Fibroblast of the conjunctiva (primary cell): ENCODE measurements at regions not wholly inside any gene's neighbourhood (a gene's known extent, or its start where the extent isn't known, plus 50 kb on each side); places are given as distances from the start of the nearest gene placed in this dataset.
"Not testable (repeated sequence)": the region's sequence is repeated elsewhere in the genome, so short reads cannot be mapped to it uniquely, and the experiment has no call there.

Experiments used
- DNase-seq: peaks from one replicate; pipeline ENCODE4 v3.0.0-alpha.2; 2010; ENCODE audit warnings: low read depth

DNA sequence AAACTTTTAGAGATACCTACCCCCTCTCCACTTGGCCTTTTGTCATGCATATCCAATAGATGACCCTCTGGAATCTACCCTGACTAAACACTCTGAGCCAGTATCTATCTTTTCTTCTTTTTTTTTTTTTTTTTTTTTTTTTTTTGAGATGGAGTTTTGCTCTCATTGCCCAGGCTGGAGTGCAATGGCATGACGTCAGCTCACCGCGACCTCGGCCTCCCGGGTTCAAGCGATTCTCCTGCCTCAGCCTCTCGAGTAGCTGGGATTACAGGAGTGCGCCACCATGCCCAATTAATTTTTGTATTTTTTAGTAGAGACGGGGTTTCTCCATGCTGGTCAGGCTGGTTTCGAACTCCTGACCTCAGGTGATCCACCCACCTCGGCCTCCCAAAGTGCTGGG lies 50.8 kb upstream of the GRIN2B start:
- DNase-seq, result not testable (repeated sequence)

DNA sequence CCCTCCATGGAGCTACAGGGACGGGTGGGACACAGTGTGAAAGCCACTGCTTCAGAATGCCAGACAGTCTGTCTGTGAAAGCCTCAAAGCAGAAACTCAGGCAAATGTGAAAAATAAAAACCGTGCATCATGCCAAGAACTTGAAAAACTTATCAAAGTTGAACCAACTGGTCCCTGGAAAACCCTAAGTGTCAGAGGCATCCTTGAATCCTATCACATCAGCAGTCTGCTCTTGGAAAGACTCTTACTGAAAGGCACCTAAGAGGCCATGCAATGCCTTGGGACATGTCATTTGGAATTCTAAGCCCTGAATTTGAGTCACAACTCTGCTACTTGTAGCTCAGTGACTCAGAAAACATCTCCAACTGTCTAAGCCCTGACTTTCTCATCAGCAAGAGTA lies 62.4 kb upstream of the GRIN2B start:
- DNase-seq, result no peak

DNA sequence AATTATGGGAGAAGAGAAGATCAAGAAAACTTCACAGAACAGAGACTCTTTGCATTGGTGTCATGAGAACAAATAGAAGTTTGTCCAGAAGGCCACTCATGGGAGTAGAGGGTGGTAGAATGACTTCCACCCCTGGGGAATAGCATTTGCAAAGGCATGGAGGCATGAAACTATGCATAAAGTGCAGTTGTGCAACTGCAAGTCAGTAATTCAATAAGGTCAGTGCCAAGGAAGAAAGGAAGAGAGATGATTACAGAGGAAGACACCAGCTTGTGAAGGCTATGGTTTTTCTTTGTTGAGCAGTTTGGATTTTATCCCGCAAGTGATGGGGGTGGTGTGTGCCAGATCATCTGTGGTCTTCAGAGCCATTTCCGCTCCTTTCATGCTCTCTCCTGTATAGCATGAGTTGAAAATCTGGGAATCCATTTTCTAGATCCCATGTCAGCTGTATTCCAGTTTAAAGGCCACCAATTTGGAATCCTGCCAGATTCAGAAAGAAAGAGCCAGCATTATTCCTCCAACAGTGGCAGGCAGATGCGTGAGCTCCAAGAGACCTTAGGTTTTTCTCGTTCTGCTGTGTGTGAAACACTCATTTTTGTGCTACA lies 67.6 kb upstream of the GRIN2B start:
- DNase-seq, result no peak

DNA sequence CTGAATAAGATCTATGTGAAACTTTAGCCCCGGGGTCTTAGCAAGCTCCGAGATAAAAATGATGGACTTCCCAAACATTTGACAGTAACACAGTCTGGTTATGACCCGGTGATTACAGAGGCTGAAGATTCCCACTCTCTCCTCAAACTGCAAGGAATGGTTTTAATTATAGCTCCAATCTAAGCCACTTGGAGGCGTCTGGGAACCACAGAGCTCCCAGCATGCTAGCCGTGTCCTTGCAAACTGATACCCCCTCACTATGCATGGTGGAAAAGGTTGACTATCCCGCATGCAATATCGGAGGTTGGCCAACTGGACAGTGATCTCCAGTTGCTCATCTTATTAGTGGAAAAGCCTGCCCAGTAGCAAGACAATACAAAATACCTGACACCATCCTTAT lies 76.5 kb upstream of the GRIN2B start:
- DNase-seq, result no peak

DNA sequence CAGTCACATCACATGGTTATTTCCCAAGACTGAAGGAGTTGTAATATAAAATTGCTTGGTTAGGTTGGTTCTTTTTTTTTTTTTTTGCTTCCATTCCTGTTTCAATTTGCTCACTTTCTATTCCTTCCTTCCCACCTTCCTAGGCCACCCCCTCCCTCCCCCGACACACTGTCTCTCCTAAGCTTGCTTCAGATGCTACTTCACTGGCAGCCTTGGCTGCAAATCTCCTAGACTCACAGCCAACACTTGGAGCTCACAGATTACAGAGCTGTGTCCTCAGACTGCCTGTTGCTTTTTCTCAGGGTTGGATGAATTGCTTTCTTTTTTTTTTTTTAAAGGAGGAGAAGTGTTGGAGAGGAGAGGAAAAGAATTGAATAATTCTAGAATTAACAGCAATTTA lies 77.3 kb upstream of the GRIN2B start:
- DNase-seq, result no peak

DNA sequence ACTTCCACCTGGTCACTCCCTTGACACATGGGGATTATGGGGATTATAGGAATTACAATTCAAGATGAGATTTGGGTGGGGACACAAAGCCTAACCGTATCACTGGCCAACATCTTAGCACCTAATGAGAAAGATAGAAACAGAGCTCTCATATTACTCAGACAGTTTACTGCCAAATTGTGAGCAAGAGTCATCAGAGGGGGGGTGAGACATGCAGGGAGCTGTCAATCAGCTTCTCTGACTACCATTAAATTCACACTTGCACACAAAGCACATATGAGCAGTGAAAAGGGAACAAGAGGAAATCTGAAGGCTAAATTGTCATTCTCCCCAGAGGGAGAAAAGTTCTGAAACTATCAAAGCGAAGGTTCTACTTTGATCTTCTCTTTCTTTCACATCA lies 78.1 kb upstream of the GRIN2B start:
- DNase-seq, result no peak

DNA sequence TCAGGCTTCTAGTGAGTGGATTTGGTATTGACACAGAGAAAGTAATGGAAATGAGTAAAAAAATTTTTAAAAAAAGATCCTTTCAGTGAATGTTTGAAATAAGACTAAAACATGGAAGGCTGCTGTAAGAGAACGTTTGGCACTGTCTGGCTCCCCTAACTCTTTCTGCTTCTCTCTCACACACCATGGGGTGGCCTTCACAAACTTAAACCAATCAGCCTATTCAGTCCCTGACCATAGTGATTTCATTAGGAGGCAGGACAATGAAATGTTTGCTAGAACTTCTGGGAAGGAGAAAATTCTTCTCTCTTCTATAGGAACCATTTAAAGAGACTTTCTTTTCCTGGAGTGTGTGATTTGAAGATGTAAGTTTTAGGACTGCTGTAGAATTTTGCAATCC lies 84.2 kb upstream of the GRIN2B start:
- DNase-seq, result no peak

DNA sequence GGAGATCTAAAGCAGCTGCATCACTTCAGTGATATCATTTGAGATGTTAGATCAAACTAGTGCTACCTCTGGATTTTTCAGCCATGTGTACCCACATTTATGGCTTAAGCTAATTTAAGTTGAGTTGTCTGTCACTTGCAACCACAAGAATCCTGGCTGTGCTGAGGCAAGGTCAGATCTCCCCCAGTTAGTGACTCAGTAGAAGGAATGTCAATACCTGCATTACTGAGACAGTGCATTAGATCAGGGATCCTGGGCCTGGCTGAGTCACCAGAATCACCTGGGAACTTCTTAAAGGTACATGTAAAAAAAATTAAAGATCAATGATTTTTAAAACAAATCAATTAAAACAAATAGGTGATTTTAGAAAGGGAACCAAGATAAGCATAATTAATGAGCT lies 84.6 kb upstream of the GRIN2B start:
- no peak for DNase-seq

DNA sequence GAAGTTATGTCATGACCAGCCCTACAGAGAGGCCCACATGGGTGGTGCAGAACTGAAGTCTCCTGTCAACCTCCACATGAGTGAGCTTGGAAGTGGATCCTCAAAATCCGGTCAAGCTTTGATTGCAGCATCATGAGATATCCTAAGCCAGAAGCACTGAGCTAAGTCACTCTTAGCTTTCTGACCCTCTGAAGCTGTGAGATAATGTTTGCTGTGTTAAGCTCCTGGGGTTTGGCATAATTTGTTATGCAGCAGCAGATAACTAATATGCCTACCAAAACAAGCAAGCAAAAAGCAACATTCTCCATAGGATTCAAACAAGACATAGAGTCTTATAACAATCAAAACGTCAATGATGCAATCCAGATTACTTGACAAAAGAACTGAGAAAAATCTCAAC lies 87.6 kb upstream of the GRIN2B start:
- no peak for DNase-seq

DNA sequence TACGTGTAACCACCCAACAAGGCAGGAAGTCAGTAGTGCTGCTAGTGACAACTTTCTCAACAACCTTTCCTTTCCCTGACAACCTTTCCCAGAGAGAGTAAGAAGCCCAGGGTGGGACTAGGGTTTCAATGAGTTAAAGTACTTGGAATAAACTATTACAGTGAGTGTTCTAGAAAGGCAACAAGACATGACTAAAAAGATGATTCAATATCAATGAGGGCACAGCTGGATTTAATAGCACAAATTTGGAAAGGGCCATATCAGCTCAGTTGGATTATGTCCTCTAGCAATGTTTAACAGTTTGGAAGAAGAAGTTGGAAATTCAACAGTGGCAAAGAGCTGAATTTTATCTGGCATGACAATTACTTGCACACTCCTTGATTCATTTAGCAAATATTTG lies 90.4 kb upstream of the GRIN2B start:
- DNase-seq, result no peak

DNA sequence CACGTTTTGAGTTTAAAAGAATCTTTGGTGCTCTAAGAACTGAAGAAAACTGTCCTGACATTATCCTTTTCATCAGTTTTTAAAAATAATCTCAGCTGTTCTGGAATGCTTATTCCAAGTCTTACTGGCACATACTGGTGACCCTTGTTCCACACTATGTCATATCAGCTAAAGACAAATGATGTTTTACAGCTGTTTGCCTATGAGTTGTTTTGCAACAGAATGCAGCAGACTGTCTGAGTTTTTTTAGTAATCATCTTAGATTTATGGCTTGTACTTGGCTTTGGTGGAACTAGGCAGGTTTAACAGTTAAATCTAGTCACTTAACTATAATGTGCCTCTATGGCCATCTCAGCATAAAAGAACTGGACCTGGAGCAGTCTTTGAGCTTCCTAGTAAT lies 91.6 kb upstream of the GRIN2B start:
- DNase-seq, result no peak

DNA sequence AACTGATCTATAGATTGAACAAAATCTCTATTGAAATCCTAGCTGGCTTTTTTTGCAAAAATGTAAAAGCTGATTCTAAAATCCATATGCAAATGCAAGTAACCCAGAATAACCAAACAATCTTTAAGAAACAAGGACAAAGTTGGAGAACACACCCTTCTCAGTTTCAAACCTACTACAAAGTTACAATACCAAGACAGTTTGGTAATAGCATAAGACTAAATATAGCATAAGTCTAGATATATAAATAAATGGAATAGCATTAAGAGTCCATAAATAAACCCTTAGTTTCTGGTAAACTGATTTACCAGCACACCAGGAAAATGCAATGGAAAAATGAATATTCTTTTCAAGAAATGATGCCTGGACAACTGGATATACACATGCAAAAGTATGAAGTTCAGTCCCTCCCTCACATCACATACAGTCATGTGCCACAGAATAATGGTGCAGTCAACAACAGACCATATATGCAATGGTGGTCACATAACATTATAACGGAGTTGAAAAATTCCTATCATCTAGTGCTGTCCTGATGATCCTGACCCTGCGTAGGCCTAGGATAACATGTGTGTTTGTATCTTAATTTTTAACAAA lies 94.5 kb upstream of the GRIN2B start:
- no peak for DNase-seq

DNA sequence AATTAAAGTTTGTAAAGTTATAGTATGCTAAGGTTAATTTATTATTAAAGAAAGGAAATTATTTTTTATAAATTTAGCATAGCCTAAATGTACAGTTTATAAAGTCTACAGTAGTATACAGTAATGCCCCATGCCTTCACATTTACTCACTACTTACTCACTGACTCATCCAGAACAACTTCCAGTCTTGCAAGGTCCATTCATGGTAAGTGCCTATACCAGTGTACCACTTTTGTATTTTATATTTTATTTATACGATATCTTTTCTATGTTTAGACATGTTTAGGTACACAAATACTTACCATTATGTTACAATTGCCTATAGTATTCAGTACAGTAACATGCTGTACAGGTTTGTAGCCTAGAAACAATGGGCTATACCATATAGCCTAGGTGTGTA lies 95.1 kb upstream of the GRIN2B start:
- no peak for DNase-seq

DNA sequence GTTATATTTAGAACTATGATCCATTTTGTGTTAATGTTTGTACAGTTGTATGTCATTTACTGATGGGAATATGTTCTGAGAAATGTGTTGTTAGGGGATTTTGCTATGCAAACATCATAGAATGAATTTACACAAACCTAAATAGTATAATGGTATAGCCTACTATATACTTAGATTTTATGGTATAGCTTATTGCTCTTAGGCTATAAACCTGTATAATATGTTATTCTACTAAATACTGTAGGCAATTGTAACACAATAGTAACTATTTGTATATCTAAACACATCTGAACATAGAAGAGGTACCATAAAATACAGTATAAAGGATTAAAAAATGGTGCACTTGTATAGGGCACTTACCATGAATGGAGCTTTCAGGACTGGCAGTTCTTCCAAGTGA lies 105.4 kb upstream of the GRIN2B start:
- DNase-seq, result no peak

DNA sequence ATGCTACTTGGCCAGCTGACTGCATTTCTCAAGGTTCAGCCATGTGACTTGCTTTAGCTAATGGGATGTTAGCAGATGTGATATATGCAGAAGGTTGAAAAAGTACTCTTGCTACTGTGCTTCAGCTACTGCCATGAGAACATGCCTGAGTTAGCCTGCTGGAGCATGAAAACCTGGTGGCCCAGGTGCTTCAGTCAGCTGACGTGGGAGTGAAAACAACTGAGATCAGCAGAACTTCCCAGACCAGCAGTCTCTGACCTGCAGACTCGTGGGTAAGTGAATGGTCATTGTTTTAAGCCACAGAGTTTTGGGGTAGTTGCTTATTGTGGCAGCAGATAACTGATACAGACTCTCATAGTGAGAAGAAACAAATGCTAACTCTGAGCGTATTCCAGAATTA lies 118.6 kb upstream of the GRIN2B start:
- no peak for DNase-seq

DNA sequence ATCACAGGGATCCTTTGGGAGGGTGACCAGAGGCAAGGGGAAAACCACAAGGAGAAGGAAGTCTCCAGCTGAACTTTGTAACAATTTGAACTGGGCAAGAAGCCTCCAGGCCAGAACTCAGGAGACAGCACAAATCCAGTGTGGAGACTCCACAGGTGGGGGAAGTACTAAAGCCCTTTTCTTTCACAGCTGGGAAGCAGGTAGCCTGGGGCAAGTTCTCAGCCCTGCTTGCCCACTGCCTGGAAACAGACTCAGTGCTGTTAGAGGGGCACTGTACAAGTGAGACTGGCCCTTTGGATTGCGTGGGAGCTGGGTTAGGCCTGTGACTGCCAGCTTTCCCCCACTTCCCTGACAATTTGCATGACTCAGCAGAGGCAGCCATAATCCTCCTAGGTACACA lies 120.2 kb upstream of the GRIN2B start:
- not testable (repeated sequence) for DNase-seq

DNA sequence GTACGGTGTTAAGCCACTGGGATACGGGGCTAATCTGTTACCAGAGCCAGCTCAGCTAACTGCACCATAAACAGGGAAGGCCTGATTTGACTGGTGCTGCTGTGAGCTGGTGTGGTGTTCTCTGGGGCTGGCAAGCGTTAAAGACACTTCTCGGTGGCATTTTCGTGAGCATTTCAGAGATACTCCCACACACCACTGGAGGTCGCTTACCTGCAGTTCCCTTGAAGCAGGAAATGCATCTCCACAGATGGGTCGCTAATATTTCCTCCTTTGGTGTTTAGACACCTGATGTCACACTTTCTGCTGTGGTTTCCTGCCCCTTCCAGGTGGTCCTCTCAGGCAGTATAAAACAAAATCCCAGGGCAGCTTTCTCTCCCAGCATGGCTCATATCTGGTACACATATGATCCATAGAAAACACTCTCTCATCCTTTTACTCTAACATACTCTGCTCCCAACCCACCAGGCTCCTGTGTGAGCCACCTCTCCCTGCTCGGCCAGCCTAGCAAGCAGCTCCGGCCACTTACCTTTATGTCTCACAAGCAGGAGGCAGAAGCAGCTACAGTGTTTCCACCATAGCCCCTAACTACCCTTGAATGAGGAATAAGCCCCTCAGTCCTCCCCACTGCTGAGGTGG lies 129.9 kb upstream of the GRIN2B start:
- DNase-seq, result no peak

DNA sequence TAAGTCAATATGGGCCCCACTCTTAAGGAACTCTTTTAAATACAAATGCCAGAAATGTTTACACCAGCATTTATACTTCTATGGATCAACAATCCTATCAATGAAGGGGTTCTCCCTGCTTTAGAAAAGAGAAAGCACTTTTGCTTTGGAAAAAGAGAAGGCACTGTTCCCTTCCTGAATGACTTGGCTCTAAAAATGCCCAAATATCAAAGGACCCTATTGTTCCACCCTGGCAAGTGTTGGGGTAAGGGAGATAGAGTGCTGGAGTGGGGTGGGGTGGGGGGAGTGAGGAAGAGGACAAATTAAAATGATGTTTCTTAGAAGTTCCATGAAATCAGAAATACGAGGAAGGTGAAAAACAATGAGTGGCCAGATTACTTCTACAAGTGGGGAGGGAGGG lies 131.6 kb upstream of the GRIN2B start:
- no peak for DNase-seq

DNA sequence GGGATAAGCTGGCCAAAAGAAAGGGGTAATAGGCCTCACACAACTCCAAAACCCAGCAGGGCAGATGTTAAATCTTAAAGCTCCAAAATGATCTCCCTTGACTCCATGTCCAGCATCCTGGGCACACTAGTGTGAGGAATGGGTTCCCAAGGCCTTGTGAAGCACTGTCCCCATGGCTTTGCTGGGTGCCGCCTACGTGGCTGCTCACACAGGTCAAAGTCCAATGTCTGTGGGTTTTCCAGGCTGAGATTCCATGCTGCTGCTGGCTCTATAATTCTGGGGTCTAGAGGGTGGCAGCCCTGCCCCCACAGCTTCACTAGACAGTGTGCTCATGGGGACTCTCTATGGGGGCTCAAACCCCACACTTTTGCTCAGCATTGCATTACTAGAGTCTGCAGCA lies 145.3 kb upstream of the GRIN2B start:
- no peak for DNase-seq

DNA sequence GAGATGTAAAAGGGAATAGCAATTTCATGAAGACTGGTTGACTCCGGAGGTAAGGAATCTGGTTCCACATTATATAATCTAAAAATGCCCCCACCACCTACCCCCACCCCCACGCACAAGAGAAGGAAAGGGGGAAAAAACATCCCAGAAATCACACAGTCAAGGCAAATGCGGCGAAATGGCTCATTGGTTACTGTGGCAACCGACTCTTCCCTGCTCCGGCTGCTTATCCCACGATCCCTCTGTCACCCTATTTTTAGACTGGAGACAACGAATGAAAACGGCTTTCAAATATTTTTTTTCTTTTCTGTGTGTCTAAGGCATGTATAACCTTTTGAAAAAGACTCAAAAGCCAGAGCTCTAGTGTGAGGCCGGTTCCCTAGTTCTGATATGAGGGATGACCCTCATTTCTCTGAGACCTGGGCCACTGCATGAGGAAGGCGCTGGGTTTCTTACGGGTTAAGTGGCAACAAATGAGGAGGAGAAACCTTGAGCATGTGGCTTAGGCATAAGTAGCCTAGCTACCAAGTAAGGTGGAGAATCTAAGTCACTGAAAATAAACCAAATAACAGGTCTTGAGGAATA lies 148.3 kb upstream of the GRIN2B start:
- DNase-seq, result no peak

DNA sequence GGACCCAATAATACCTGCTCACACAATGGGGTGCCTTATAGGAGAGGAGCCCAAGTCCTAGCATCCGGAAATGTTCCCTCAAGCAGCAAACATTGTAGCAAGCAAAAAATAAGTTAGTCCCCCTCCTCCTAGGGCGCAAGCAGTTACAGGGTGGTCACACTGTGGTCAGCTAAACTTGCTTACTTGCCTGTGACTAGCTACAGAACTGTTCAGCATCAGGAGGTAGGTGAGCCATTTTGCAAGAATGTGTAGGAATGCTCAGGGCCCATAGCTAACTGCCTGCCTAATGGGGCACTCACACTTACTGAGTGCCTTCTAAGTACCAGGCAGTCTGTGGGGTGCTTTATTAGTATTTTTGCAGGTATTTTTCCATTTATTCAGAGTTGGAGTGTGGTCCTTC lies 154.6 kb upstream of the GRIN2B start:
- no peak for DNase-seq

DNA sequence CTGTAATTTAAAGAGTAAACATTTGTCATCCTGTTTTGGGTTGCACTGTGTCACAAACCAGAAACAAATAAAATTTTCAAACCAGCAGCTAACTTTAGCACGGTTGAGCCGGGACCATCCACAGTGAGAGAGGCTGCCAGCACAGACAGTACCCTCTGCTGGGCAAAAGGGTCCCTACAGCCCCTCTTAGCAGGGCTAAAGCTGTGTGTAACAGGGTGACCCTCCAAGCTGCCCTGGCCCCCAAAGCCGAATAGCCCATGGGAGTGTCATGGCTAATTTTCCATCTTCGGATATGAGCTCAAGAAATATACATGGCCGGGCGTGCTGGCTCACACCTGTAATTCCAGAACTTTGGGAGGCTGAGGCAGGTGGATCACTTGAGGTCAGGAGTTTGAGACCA lies 157.1 kb upstream of the GRIN2B start:
- DNase-seq, result no peak

DNA sequence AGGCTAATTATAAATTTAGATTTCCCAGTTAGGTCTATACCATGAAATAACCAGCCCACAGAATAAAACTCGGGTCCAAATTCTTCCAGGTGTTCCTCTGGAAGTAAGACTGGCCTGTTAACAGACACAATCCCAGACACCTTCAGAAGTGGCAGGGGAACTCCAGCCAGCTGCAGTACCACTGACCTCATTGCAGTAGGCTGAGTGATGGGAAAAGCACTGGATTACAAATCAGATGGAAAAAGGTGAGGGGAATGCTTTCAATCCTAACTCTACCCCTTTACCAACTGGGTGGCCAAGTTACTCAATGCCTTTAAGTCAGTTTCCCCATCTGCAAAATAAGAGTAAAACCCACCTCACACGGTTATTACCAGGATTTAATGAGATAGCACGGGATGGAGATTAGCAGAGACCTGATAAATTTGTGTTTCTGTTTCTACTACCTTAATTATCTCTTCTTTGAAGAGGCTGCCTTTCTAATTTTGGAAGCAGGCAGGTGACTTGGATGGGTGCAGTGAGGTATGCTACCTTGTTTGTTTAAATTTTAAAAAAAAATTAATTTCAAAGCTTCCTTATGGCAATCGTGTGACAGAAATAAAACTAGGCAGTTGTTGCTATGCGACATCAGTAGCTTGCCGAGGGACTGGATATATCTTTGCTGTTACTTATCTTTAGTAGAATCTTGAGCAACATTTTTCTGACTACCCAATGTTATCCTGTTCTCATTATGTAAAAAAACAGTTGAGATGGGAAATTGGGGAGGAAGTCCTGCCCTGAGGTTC lies 167.3 kb upstream of the GRIN2B start:
- no peak for DNase-seq
